ENCODE measurements at regions not wholly inside any gene's neighbourhood (a gene's known extent, or its start where the extent isn't known, plus 50 kb on each side); places are given as distances from the start of the nearest gene placed in this dataset.

GRCh38 chr21:38203229-38203628 lies 53.6 kb upstream of the KCNJ15 start:
- H3K27me3 Mint-ChIP-seq = peaks cover 9% of the 10 kb centered on the region
- TF ChIP-seq, protein P1, sequence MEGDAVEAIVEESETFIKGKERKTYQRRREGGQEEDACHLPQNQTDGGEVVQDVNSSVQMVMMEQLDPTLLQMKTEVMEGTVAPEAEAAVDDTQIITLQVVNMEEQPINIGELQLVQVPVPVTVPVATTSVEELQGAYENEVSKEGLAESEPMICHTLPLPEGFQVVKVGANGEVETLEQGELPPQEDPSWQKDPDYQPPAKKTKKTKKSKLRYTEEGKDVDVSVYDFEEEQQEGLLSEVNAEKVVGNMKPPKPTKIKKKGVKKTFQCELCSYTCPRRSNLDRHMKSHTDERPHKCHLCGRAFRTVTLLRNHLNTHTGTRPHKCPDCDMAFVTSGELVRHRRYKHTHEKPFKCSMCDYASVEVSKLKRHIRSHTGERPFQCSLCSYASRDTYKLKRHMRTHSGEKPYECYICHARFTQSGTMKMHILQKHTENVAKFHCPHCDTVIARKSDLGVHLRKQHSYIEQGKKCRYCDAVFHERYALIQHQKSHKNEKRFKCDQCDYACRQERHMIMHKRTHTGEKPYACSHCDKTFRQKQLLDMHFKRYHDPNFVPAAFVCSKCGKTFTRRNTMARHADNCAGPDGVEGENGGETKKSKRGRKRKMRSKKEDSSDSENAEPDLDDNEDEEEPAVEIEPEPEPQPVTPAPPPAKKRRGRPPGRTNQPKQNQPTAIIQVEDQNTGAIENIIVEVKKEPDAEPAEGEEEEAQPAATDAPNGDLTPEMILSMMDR (IDR thresholded peaks at IDR 0.05; ENCODE audit: unreplicated experiment) = no peak
- H3K4me3 Mint-ChIP-seq (ENCODE audit: low read depth) = no peak overlapping the region
- no peak for DNase-seq (ENCODE audit: low spot score, unreplicated experiment)
- no peaks in the 10 kb centered on the region for H3K4me1 Mint-ChIP-seq (ENCODE audit: low read depth)
- H3K27ac Mint-ChIP-seq = no peak overlapping the region
- H3K9me3 Mint-ChIP-seq (ENCODE audit: low read depth) = peaks cover under 1% of the 10 kb centered on the region
- H3K36me3 Mint-ChIP-seq (ENCODE audit: insufficient read depth) = no peaks in the 10 kb centered on the region

GRCh38 chr21:38205940-38206339 lies 50.9 kb upstream of the KCNJ15 start:
- DNase-seq (ENCODE audit: low spot score, unreplicated experiment) = no peak
- Mint-ChIP-seq H3K36me3 (ENCODE audit: insufficient read depth) (no peaks in the 10 kb centered on the region), H3K4me1 (ENCODE audit: low read depth) (no peaks in the 10 kb centered on the region), H3K4me3 (ENCODE audit: low read depth) (no peak overlapping the region), H3K9me3 (ENCODE audit: low read depth) (peaks cover 13% of the 10 kb centered on the region), H3K27ac (no peak overlapping the region), H3K27me3 (peaks cover 25% of the 10 kb centered on the region)
- TF ChIP-seq, protein P1 (IDR thresholded peaks at IDR 0.05; ENCODE audit: unreplicated experiment) = no peak

DNA sequence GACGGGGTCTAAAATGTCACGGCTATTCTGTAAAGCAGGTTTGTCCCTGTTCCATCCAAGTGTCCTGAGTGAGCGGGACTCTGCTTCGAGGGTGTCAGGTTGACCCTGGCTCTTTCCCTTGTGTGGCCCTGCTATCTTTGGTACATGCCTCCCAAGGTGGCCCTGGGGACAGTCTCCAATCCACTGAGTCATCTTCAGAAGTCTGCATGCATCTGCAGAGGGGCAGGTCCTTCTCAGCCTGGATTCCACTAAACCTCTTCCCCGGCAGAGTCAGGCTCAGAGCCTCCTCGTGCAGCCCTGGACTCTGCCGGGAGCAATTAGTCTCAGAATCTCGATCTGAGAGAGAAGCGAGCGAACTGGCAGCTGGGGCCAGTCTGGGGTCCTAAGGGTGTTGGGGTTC lies 50.1 kb upstream of the KCNJ15 start:
- TF ChIP-seq, protein P1 (IDR thresholded peaks at IDR 0.05; ENCODE audit: unreplicated experiment) = no peak
- no peaks in the 10 kb centered on the region for H3K4me1 Mint-ChIP-seq (ENCODE audit: low read depth)
- peaks cover 13% of the 10 kb centered on the region for H3K9me3 Mint-ChIP-seq (ENCODE audit: low read depth)
- H3K4me3 Mint-ChIP-seq (ENCODE audit: low read depth) = no peak overlapping the region
- peaks cover 25% of the 10 kb centered on the region for H3K27me3 Mint-ChIP-seq
- H3K27ac Mint-ChIP-seq = no peak overlapping the region
- no peak for DNase-seq (ENCODE audit: low spot score, unreplicated experiment)
- no peaks in the 10 kb centered on the region for H3K36me3 Mint-ChIP-seq (ENCODE audit: insufficient read depth)
